ENCODE measurements at regions not wholly inside any gene's neighbourhood (a gene's known extent, or its start where the extent isn't known, plus 50 kb on each side); places are given as distances from the start of the nearest gene placed in this dataset.

GRCh38 chr4:33890841-33891240 is 2353.5 kb downstream of the ARAP2 start:
- H3K9me3 ChIP-seq = no peaks in the 10 kb centered on the region
- no peak overlapping the region for H3K4me3 ChIP-seq (ENCODE audit: low read depth, low read length)
- H3K36me3 ChIP-seq = no peaks in the 10 kb centered on the region
- H3K4me1 ChIP-seq = no peaks in the 10 kb centered on the region
- DNase-seq = no peak
- TF ChIP-seq, protein P1, sequence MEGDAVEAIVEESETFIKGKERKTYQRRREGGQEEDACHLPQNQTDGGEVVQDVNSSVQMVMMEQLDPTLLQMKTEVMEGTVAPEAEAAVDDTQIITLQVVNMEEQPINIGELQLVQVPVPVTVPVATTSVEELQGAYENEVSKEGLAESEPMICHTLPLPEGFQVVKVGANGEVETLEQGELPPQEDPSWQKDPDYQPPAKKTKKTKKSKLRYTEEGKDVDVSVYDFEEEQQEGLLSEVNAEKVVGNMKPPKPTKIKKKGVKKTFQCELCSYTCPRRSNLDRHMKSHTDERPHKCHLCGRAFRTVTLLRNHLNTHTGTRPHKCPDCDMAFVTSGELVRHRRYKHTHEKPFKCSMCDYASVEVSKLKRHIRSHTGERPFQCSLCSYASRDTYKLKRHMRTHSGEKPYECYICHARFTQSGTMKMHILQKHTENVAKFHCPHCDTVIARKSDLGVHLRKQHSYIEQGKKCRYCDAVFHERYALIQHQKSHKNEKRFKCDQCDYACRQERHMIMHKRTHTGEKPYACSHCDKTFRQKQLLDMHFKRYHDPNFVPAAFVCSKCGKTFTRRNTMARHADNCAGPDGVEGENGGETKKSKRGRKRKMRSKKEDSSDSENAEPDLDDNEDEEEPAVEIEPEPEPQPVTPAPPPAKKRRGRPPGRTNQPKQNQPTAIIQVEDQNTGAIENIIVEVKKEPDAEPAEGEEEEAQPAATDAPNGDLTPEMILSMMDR (IDR thresholded peaks at IDR 0.05; ENCODE audit: low read depth, low read length) = no peak
- no peaks in the 10 kb centered on the region for H3K27me3 ChIP-seq

- TF ChIP-seq, protein P1 (IDR thresholded peaks at IDR 0.05; ENCODE audit: low read depth, low read length) = no peak
- DNase-seq = no peak
- Histone ChIP-seq H3K4me3 (ENCODE audit: low read depth, low read length) (no peak overlapping the region), H3K4me1 (no peaks in the 10 kb centered on the region), H3K9me3 (0 out of 2 replicates have a peak, but pooled peaks cover 4% of the 10 kb centered on the region), H3K27me3 (no peaks in the 10 kb centered on the region), H3K36me3 (no peaks in the 10 kb centered on the region)
Measured at GRCh38 chr4:33911959-33912358, 2332.4 kb downstream of the ARAP2 start.

- H3K36me3 ChIP-seq = no peaks in the 10 kb centered on the region
- 0 out of 2 replicates have a peak, but pooled peaks cover 4% of the 10 kb centered on the region for H3K9me3 ChIP-seq
- no peaks in the 10 kb centered on the region for H3K27me3 ChIP-seq
- no peak for DNase-seq
- H3K4me3 ChIP-seq (ENCODE audit: low read depth, low read length) = no peak overlapping the region
- TF ChIP-seq, protein P1 (IDR thresholded peaks at IDR 0.05; ENCODE audit: low read depth, low read length) = no peak
- no peaks in the 10 kb centered on the region for H3K4me1 ChIP-seq
Measured at GRCh38 chr4:33914386-33914785, 2329.9 kb downstream of the ARAP2 start.

- Histone ChIP-seq H3K4me1 (no peaks in the 10 kb centered on the region), H3K4me3 (ENCODE audit: low read depth, low read length) (no peak overlapping the region), H3K36me3 (no peaks in the 10 kb centered on the region), H3K9me3 (no peaks in the 10 kb centered on the region), H3K27me3 (no peaks in the 10 kb centered on the region)
- DNase-seq = no peak
- TF ChIP-seq, protein P1 (IDR thresholded peaks at IDR 0.05; ENCODE audit: low read depth, low read length) = no peak
Measured at GRCh38 chr4:33923469-33923868, 2320.8 kb downstream of the ARAP2 start.

GRCh38 chr4:33924239-33924638 is 2320.1 kb downstream of the ARAP2 start:
- TF ChIP-seq, protein P1 (IDR thresholded peaks at IDR 0.05; ENCODE audit: low read depth, low read length) = no peak
- Histone ChIP-seq H3K36me3 (no peaks in the 10 kb centered on the region), H3K4me3 (ENCODE audit: low read depth, low read length) (no peak overlapping the region), H3K9me3 (no peaks in the 10 kb centered on the region), H3K4me1 (no peaks in the 10 kb centered on the region), H3K27me3 (no peaks in the 10 kb centered on the region)
- DNase-seq = peak; percentile 4

- no peaks in the 10 kb centered on the region for H3K27me3 ChIP-seq
- no peak for DNase-seq
- no peak overlapping the region for H3K4me3 ChIP-seq (ENCODE audit: low read depth, low read length)
- no peaks in the 10 kb centered on the region for H3K36me3 ChIP-seq
- H3K9me3 ChIP-seq = no peaks in the 10 kb centered on the region
- H3K4me1 ChIP-seq = no peaks in the 10 kb centered on the region
- TF ChIP-seq, protein P1 (IDR thresholded peaks at IDR 0.05; ENCODE audit: low read depth, low read length) = no peak
Measured at GRCh38 chr4:33924811-33925210, 2319.5 kb downstream of the ARAP2 start.

Measured in BE2C (cell line).